Keratinocyte (primary cell): ENCODE measurements at regions not wholly inside any gene's neighbourhood (a gene's known extent, or its start where the extent isn't known, plus 50 kb on each side); places are given as distances from the start of the nearest gene placed in this dataset.

Experiments
- EZH2 ChIP-seq: IDR thresholded peaks from one replicate; pipeline ENCODE4 v1.6.1; 2012; ENCODE audit warnings: inconsistent platforms, mild to moderate bottlenecking, low read length, moderate library complexity
- TF ChIP-seq, protein P1 (sequence below), 3 experiments: IDR thresholded peaks in 1 of 3; conservative IDR thresholded peaks in 1 of 3; optimal IDR thresholded peaks in 1 of 3; 2 replicates in 2 of 3; 3 replicates in 1 of 3; pipeline versions ENCODE3 to v1.5.1; 2011; ENCODE audit warnings: low read length in 3 of 3, mild to moderate bottlenecking in 3 of 3, moderate library complexity in 2 of 3, control low read depth in 1 of 3, inconsistent platforms in 1 of 3; ENCODE audit not compliant: insufficient read depth in 2 of 3; ENCODE audit errors: extremely low read depth in 1 of 3

- TF ChIP-seq, protein P1, sequence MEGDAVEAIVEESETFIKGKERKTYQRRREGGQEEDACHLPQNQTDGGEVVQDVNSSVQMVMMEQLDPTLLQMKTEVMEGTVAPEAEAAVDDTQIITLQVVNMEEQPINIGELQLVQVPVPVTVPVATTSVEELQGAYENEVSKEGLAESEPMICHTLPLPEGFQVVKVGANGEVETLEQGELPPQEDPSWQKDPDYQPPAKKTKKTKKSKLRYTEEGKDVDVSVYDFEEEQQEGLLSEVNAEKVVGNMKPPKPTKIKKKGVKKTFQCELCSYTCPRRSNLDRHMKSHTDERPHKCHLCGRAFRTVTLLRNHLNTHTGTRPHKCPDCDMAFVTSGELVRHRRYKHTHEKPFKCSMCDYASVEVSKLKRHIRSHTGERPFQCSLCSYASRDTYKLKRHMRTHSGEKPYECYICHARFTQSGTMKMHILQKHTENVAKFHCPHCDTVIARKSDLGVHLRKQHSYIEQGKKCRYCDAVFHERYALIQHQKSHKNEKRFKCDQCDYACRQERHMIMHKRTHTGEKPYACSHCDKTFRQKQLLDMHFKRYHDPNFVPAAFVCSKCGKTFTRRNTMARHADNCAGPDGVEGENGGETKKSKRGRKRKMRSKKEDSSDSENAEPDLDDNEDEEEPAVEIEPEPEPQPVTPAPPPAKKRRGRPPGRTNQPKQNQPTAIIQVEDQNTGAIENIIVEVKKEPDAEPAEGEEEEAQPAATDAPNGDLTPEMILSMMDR (optimal IDR thresholded peaks at IDR 0.05 in 1 of 3, IDR thresholded peaks at IDR 0.05 in 1 of 3, conservative IDR thresholded peaks at IDR 0.05 in 1 of 3; ENCODE audit: extremely low read depth in 1 of 3, insufficient read depth in 2 of 3, low read length in 3 of 3) = no peak
- TF ChIP-seq EZH2 = no peak
These were observed 220.4 kb downstream of the ATP23 start for GRCh38 chr12:58161773-58162172.
